GM18499 (cell line): ENCODE measurements at regions not wholly inside any gene's neighbourhood (a gene's known extent, or its start where the extent isn't known, plus 50 kb on each side); places are given as distances from the start of the nearest gene placed in this dataset.

Experiments used
- ATAC-seq: cut with Tn5 transposase; IDR thresholded peaks from one replicate; pipeline ENCODE4 v1.9.1; 2021; ENCODE audit warnings: moderate number of reproducible peaks; ENCODE audit not compliant: insufficient read depth, unreplicated experiment

GRCh38 chr9:81741103-81741502 is 51.8 kb upstream of the TLE1 start:
- no peak for ATAC-seq

DNA sequence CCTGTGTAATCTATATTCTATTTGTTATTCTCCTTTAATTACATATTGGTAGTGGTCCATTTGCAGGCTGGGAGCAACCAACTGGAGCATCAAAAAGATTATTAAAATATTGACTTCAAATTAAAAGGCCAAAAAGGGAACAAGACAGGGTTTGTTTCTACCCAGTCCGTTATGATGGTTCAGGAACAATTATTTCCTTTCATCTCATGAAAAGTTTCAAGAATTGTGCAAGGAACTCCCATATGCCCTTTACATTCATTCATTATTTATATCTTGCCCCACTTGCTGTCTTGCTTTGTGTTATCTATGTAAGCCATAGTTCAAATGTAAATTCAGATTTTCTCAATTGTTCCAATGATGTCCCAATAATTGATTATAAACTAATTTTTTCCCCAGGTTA is 58.7 kb upstream of the TLE1 start:
- no peak for ATAC-seq

DNA sequence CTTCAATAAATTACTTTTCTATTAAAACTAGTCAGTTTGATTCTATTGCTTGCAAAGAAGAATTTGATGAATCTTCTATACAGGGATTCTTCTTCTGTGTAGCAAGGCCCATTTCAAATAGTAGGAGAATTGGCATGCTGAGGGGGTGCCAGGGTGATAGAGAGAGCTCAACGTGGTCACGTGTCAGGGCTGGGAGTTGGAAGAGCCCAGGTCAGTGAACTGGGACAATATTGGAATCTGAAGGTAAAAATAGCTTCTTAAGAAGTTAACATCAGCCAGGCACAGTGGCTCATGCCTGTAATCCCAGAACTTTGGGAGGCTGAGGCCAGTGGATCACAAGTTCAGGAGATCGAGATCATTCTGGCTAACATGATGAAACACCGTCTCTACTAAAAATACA is 64.1 kb upstream of the TLE1 start:
- no peak for ATAC-seq

DNA sequence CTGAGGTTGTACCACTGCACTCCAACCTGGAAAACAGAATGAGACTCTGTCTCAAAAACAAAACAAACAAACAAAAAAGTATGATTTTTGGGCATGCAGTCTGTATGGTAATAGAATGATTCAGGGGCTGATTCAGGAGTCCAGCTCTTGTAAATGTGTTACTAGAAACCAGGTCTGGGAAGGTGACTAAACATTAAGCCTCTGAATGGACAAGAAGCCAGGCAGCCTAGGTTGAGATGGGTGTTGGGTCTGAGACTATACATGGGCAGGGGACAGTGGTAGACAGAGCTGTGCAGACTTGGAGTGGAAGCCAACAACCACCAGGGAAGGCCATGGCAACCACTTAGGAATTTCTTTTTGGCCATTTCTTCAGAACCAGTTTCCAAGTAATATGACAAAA is 64.9 kb upstream of the TLE1 start:
- ATAC-seq: no peak

- ATAC-seq: no peak
Measured at GRCh38 chr9:81755721-81756120, 66.4 kb upstream of the TLE1 start.

DNA sequence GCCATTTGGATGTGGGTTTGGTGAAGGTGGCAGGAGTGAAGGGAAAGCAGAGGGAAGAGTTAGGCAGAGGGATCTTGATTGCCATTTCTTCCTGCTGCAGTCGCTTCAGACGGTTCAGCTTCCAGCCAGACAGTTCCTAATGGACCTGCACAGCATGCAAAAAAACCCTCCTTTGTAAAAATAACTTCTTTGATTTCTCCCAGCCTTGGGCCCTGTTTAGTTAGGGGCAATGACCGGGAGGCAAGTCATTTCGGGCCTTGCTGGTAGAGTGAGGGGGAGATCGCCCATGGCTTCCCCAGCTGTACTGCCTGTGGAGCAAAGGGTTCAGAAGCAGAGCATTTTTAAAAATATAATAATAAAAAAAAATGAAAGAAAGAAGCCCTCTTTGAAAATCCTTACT is 67.2 kb upstream of the TLE1 start:
- ATAC-seq: no peak

- no peak for ATAC-seq
Measured at GRCh38 chr9:81758123-81758797, 68.9 kb upstream of the TLE1 start.

DNA sequence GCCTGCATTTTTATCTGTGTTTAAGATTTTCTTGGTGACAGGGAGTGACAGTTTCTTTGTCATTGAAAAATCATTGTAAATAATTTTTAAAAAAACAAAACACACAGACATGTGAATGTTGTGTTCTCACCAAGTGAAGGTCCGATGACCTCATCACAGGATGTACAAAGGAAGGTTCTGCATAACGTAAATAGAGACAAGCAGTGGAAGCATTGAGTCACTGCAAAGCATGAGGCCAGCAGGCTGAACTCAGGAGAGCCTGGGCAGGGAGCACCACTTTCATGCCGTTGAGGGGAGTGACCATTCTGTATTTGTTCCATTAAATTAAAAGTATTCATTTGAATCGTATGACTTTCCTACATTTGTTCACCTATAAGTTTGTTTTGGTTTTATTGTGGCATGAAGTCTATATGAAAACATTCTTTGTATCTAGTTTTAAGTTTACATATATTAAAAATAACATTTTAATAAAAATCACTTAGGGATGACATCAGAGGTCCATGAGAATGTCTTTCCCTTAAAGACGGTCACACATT is 70.4 kb upstream of the TLE1 start:
- no peak for ATAC-seq

- ATAC-seq: no peak
Measured at GRCh38 chr9:81767921-81768320, 78.6 kb upstream of the TLE1 start.

DNA sequence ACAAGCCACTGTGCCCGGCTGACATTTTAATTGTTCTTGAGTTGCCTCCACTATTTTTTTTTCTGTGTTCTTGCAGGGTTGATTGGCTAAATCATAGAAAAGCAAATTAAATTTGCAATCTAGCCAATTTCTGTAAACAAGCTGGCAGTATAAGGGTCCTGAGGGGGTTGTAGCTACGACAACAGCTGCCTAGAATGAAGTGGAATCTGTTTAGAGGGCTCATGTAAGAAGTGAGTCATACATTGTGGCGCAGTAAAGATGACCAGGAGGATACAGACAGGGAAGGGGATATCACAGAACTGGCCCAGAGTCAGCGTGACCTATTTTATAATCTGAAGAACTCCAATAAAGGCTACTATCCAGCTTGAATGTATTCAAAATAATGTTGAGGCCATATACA is 82.2 kb upstream of the TLE1 start:
- no peak for ATAC-seq

DNA sequence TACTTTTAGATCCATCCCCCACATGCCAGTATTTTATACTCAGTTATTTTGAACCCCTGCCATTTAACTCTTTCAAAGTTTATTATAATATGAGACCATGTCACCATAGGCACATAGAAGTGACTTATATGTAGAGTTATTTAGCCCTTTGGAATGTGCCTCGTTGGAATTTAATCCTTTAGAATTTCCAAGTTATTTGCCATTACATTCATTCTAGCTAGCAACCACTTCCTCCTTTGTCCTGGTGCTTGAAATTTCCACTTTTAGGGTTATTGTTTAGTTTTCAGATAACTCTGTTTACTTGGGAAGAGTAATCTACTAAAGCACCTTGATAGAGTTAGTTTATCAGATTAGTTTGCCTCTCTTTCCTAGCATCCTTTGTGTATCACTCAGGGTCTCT is 82.8 kb upstream of the TLE1 start:
- no peak for ATAC-seq

DNA sequence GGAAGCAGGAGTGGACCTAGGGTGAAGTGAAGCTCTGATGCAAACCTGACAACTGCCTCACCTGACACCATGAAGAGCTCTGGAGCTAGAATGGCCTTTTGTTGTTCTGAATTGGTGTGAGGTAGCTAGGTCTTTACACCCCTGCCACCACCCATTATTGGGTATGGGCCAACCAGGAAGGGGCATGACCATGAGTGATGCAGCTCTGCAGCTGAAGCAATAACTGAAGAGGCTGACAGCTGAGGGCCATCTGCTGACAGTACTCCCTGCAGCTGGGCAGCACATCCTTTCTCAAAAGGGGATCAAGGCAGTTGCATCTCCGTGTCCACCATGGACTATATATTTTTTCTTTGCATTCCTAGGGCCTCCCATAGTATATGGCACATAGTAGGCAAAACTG is 87.0 kb upstream of the TLE1 start:
- no peak for ATAC-seq

- no peak for ATAC-seq
Measured at GRCh38 chr9:81776834-81777233, 87.5 kb upstream of the TLE1 start.

DNA sequence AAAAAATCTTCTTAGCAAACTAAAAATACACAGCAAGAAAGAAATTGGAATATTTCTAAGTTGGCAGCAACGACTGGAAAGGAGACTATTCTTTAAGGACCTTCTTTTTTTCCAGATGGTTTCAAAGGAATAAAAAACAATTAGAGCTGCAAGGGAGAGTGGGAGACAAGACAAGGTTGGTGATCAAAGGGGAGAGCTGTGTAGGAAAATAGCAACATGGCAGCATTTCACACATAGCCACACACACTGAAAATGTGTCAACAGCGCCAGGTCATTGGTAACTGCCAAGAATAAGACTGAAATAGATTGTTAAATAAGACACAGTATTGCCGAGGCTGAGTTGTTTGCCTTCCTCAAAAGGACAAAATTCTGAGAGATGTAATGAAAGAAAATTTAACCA is 88.1 kb upstream of the TLE1 start:
- ATAC-seq: no peak

- no peak for ATAC-seq
Measured at GRCh38 chr9:81782313-81782995, 93.1 kb upstream of the TLE1 start.

DNA sequence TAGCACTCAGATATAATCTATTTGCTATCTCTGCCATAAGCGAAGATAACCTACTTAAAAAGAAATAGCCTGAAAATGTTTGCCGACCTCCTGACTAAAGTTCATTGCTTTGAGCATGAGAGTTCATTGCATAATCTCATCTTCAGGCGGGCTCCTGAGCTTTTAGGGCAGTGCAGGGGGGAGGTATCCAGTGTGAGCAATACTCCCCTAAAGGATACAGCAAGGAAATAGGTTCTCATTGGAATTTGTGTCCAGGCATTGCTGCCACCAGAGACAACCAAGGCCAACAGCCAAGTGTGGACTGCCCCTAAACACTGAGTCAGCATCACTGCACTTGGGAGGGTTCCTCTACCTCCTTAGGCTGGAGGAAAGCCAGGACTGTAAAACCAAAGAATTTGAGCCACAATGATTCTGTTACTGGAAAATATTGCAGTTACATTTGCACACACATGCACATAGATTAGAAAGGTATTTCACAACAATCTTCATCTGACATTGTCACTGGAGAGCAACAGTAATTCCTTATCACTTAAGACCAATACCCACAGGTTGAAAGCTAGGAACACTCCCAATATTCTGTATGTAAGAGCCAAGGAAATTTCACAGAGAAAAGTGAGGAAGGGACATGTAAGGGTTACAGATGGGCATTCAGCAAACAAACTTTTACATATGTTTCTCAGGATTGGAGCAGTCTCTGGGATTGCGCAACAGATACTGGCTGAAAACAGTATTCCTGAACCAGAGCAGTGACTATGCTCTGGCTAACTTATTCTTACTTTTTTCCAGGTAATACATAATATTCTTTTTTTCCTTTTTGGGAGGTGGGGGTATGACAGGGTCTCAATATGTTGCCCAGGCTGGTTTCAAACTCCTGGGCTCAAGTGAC is 98.6 kb upstream of the TLE1 start:
- no peak for ATAC-seq

DNA sequence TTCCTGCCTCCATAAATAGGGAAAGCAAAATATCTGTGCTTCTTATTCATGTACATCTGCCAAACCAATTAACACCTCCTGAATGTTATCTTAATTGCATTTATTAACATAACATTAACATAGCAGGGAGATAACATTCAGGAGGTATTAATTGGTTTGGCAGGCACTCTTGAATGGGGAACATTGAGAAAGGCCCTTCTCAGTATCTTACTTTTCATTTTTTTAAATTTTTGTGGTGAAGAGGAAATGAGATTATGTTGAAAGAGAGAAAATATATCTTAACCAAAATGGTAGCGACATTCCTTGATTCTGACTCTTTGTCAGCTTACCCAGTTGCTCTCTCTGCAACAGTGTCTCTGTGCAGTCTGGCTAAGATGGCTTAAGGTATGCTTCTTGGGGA is 100.4 kb upstream of the TLE1 start:
- no peak for ATAC-seq

GRCh38 chr9:81790166-81790565 is 100.8 kb upstream of the TLE1 start:
- ATAC-seq: no peak

- ATAC-seq: no peak
Measured at GRCh38 chr9:81791076-81791475, 101.7 kb upstream of the TLE1 start.

DNA sequence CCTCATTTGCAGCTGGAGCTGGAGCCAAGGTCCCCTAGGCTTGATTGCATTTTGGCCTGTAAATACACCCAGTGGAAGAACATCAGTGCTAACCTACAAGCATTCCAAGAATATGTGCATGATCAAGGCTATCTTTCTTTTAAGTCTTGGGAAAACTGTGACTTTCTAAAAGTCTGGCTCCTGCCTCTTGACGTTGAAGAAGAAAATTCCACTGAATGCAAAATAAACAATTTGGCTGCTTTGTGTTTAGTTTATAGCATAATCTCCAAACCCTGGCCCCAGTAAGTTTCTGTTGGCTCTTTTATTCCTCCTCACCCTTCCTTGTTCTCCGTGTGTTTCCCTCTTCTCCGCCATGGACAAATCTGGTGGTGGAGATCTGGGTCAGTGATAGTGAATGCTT is 109.3 kb upstream of the TLE1 start:
- ATAC-seq: no peak

DNA sequence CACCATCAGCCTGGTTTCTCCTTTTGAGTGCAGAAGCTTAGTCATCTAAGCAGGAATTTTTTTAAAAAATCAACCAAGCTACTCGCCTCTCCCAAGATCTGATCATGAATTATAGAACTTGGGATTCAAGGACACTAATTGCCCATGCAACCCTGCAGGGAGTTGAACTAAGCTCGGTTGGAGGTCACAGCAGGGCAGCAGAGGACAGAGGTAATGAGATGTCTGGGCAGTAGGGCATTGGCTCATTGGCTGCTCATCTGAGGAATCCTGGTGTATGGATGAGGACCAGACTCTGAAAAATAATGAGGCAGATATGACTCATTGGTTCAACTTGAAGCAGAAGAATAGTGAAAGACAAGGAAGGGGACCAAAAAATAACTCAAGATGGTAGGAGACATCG is 111.8 kb upstream of the TLE1 start:
- ATAC-seq: no peak
